SJCRH30 (cell line): ENCODE measurements at regions not wholly inside any gene's neighbourhood (a gene's known extent, or its start where the extent isn't known, plus 50 kb on each side); places are given as distances from the start of the nearest gene placed in this dataset.
A peak's percentile ranks its signal among the peaks of the same experiment; 100 is the strongest.

Experiments used
- DNase-seq, 2 experiments: peaks; one replicate each; pipeline ENCODE4 v3.0.0-alpha.2; 2015 to 2020
- H3K27ac ChIP-seq: fragments of 250-450 bp; sonication (Bioruptor Pico); 2 replicates; pipeline ENCODE4 v1.5.1; 2020; ENCODE audit warnings: mild to moderate bottlenecking, moderate library complexity
- H3K27me3 ChIP-seq: fragments of 250-450 bp; sonication (Bioruptor Pico); 2 replicates; pipeline ENCODE4 v1.5.1; 2020; ENCODE audit warnings: mild to moderate bottlenecking, moderate library complexity
- H3K36me3 ChIP-seq: fragments of 250-450 bp; sonication (Bioruptor Pico); 2 replicates; pipeline ENCODE4 v1.5.1; 2020; ENCODE audit warnings: mild to moderate bottlenecking, moderate library complexity
- H3K4me1 ChIP-seq: fragments of 250-450 bp; sonication (Bioruptor Pico); 2 replicates; pipeline ENCODE4 v1.5.1; 2020; ENCODE audit warnings: mild to moderate bottlenecking, moderate library complexity
- H3K4me3 ChIP-seq: fragments of 250-450 bp; sonication (Bioruptor Pico); 2 replicates; pipeline ENCODE4 v1.5.1; 2020; ENCODE audit warnings: mild to moderate bottlenecking, moderate library complexity
- H3K9me3 ChIP-seq: fragments of 250-450 bp; sonication (Bioruptor Pico); replicated peaks from 2 replicates; pipeline ENCODE4 v1.5.1; 2020; ENCODE audit warnings: mild to moderate bottlenecking, moderate library complexity

GRCh38 chr13:64223016-64223415 is 2807.4 kb upstream of the PCDH20 start:
- Histone ChIP-seq H3K9me3 (no peaks in the 10 kb centered on the region), H3K4me1 (no peaks in the 10 kb centered on the region), H3K36me3 (no peaks in the 10 kb centered on the region), H3K27me3 (no peaks in the 10 kb centered on the region), H3K4me3 (no peak overlapping the region), H3K27ac (no peak overlapping the region)
- DNase-seq = no peak

DNA sequence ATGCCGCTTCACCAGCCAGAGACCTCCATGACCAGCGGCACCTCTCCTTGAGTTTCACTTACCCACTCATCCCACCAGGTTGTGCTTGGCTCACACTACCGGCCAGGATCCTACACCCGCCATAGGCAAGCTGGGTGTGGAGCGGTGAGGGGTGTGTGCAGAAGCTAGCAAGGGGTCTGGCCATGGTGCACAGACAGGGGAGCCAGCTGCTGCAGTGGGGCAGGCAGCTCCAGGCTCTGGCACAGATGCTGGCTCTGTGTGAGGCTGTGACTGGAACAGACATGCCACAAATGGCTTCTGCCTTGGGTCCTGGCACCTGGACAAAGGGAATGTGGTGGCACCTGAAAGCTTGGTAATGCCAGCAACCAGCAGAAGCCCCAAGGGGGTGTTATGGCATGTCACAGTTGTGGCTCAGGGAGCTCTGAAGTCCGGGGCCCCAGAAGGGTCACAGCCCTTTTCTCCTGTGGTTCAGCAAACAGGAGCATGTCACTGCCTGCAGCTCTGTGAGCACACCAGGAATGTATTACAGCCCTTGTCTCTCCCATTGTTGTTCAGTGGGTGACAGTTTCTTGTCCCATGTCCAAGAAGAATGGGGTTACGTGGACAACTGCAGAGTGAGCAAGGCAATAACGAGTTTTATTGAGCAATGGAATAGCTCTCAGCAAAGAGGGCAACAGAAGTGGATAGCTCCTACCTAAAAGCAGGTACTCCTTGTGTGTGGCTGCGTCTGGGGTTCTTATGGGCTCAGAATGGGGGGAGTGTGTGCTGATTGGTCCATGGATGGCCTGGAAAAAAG is 2791.0 kb upstream of the PCDH20 start:
- Histone ChIP-seq H3K36me3 (no peaks in the 10 kb centered on the region), H3K27me3 (no peaks in the 10 kb centered on the region), H3K27ac (no peak overlapping the region), H3K9me3 (peaks cover 6% of the 10 kb centered on the region), H3K4me1 (no peaks in the 10 kb centered on the region), H3K4me3 (no peak overlapping the region)
- no peak for DNase-seq

DNA sequence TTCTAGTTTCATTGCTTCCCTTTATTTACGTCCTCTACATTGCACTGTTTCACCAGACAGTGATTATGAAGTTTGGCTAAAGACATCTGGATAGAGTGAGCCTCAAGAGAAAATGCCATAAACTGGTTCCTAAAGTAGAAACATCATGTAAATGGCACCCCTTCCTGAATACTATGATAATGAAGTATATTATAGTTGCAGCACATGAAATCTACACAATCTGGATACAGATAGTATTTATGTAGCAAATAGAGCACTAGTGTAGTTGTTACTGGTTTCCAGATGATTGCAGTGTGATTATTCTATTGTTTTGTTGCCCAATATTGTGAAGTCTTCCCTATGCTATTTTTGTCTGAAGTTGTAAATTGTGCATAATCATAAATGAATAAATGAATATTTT is 2786.9 kb upstream of the PCDH20 start:
- H3K4me3 ChIP-seq = no peak overlapping the region
- H3K36me3 ChIP-seq = no peaks in the 10 kb centered on the region
- H3K9me3 ChIP-seq = 0 out of 2 replicates have a peak, but pooled peaks cover 3% of the 10 kb centered on the region
- H3K27ac ChIP-seq = no peak overlapping the region
- DNase-seq = no peak
- no peaks in the 10 kb centered on the region for H3K4me1 ChIP-seq
- no peaks in the 10 kb centered on the region for H3K27me3 ChIP-seq

DNA sequence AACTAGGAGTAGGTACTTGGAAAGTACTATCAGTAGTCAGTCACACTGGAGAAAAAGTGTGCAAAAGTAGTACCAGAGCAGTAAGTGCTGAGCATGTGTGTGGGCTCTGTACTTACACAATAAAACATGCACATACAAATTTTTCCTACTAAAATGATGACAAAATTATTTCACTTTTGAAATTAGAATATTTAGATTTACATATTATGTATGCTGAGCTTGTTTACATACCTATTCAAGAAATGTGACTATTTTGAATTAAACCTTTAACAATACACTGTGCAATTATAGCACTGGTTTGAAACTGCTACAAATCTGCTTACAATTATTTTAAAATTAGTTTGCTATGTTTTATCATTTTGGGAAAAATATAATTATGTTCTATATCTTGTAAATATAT is 2781.6 kb upstream of the PCDH20 start:
- Histone ChIP-seq H3K27me3 (no peaks in the 10 kb centered on the region), H3K4me3 (no peak overlapping the region), H3K9me3 (no peaks in the 10 kb centered on the region), H3K36me3 (no peaks in the 10 kb centered on the region), H3K27ac (no peak overlapping the region), H3K4me1 (peaks cover 6% of the 10 kb centered on the region; the same call in 1 of the 2 replicates)
- DNase-seq = no peak

GRCh38 chr13:64186503-64187250 is 2771.0 kb upstream of the PCDH20 start:
- no peak overlapping the region for H3K4me3 ChIP-seq
- H3K9me3 ChIP-seq = no peaks in the 10 kb centered on the region
- H3K36me3 ChIP-seq = no peaks in the 10 kb centered on the region
- no peaks in the 10 kb centered on the region for H3K4me1 ChIP-seq
- H3K27ac ChIP-seq = no peak overlapping the region
- DNase-seq = no peak
- no peaks in the 10 kb centered on the region for H3K27me3 ChIP-seq

DNA sequence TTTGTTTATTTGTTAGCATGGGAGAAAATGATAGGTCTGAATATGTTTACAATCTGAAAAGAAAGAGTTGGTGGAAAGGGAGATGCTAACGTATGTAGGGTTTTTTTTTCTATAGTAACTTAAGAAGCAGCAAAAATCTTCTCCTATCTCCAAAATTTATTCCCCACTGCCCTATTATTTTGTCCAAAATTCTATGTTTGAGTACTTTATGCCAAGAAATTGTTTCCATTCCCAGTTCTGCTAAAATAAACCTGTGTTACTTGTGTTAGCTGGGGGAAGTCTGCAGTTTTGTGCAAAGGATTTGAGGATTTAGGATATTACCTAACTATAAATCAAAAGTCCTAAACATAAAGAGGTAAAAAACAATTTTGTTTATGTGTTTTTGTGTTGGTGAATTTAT is 2770.4 kb upstream of the PCDH20 start:
- DNase-seq = no peak
- Histone ChIP-seq H3K36me3 (no peaks in the 10 kb centered on the region), H3K4me3 (no peak overlapping the region), H3K9me3 (no peaks in the 10 kb centered on the region), H3K4me1 (no peaks in the 10 kb centered on the region), H3K27ac (no peak overlapping the region), H3K27me3 (no peaks in the 10 kb centered on the region)

DNA sequence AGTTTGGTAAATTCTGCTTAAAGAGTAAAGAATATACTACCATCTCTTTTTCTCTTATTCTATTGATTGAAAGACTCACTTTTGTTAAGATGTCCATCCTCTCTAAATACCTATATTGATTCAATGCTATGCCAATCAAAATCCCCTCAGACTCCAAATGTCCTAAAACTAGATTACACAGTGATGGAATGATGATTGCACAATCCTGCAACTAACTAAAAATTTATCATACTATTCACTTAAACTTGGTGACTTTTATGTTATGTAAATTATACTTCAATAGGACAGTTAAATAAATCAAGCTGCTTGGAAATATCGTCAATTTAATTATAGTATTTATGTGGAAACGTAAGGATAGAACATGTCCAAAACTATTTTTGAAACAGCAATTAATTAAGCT is 2765.1 kb upstream of the PCDH20 start:
- no peak overlapping the region for H3K27ac ChIP-seq
- H3K9me3 ChIP-seq = no peaks in the 10 kb centered on the region
- no peak for DNase-seq
- no peaks in the 10 kb centered on the region for H3K4me1 ChIP-seq
- H3K36me3 ChIP-seq = no peaks in the 10 kb centered on the region
- H3K27me3 ChIP-seq = no peaks in the 10 kb centered on the region
- no peak overlapping the region for H3K4me3 ChIP-seq

- H3K9me3 ChIP-seq = no peaks in the 10 kb centered on the region
- H3K27ac ChIP-seq = no peak overlapping the region
- H3K4me1 ChIP-seq = no peaks in the 10 kb centered on the region
- no peaks in the 10 kb centered on the region for H3K36me3 ChIP-seq
- H3K4me3 ChIP-seq = no peak overlapping the region
- DNase-seq = no peak
- H3K27me3 ChIP-seq = no peaks in the 10 kb centered on the region
These were observed 2750.2 kb upstream of the PCDH20 start for GRCh38 chr13:64165826-64166225.

GRCh38 chr13:64164435-64164834 is 2748.8 kb upstream of the PCDH20 start:
- no peak overlapping the region for H3K27ac ChIP-seq
- no peaks in the 10 kb centered on the region for H3K4me1 ChIP-seq
- DNase-seq = no peak
- H3K36me3 ChIP-seq = no peaks in the 10 kb centered on the region
- H3K4me3 ChIP-seq = no peak overlapping the region
- no peaks in the 10 kb centered on the region for H3K27me3 ChIP-seq
- H3K9me3 ChIP-seq = no peaks in the 10 kb centered on the region

DNA sequence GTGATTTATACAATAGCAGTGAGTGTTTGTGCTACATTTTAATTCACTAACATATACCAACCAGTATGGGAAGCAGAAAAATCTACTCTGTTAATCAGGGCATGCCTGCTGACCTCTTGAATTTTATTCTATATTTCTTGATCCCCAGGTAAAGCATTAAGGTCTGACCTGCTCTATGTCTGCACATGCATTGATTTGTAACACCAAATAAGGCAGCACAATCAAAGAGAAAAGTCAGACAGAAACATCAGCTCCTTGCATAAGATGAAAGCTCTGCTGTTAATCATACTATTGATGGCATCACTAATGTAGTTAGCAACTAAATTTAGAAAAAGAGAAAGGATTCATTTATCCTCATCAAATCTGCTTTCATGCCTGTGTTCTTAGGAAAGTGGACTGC is 2744.8 kb upstream of the PCDH20 start:
- Histone ChIP-seq H3K27me3 (no peaks in the 10 kb centered on the region), H3K4me1 (no peaks in the 10 kb centered on the region), H3K36me3 (no peaks in the 10 kb centered on the region)

GRCh38 chr13:64158908-64159307 is 2743.3 kb upstream of the PCDH20 start:
- no peak for DNase-seq
- Histone ChIP-seq H3K4me3 (no peak overlapping the region), H3K4me1 (peaks cover 7% of the 10 kb centered on the region; the same call in 1 of the 2 replicates), H3K36me3 (no peaks in the 10 kb centered on the region), H3K27me3 (no peaks in the 10 kb centered on the region), H3K9me3 (no peaks in the 10 kb centered on the region), H3K27ac (no peak overlapping the region)

More for the DNA sequence above, 2744.8 kb upstream of the PCDH20 start:
- Histone ChIP-seq H3K27ac (no peak overlapping the region), H3K9me3 (no peaks in the 10 kb centered on the region), H3K4me3 (no peak overlapping the region)
- no peak for DNase-seq

DNA sequence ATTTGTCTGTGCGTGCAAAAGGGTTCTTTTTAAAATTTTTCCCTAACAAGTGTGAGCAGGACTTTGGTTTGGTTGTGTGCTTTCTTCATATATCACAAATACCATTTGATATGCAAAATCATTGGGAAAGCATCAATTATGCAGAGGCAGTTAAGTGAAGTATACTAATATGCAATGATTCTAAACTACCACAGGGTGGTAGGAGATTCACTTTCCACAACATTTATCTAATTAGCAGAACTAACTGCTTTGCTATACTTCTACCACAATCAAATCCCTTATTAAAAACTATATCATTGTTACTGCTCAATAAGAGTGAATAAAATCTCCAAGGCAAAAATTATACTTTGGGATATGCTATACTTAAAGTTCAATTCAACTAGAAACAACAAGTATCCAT is 2738.9 kb upstream of the PCDH20 start:
- H3K4me3 ChIP-seq = no peak overlapping the region
- peaks cover 7% of the 10 kb centered on the region; the same call in 1 of the 2 replicates for H3K4me1 ChIP-seq
- peak in 1 of 2 experiments; percentile 43 for DNase-seq
- no peaks in the 10 kb centered on the region for H3K9me3 ChIP-seq
- H3K27me3 ChIP-seq = no peaks in the 10 kb centered on the region
- H3K27ac ChIP-seq = no peak overlapping the region
- H3K36me3 ChIP-seq = no peaks in the 10 kb centered on the region

DNA sequence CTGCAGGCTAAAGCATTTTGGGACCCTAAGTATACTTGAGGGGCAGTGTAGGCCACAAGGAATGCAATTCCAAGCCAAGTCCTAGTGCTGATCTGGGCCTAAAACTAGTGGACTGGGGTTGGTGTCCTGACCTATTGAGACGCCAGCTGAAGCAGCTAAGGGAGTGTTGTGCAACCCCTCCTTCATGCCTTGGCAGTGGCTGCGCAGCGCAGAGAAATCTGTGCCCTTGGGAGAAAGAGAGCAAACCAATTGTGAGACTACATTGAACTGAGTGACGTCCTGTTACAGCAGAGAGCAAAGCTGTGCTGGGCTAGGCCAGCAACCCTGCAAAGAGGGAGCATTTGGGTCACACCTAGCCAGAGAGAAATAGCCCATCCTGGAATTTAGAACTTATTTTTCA is 2715.0 kb upstream of the PCDH20 start:
- Histone ChIP-seq H3K36me3 (no peaks in the 10 kb centered on the region), H3K4me3 (no peak overlapping the region), H3K9me3 (no peaks in the 10 kb centered on the region), H3K4me1 (no peaks in the 10 kb centered on the region), H3K27ac (no peak overlapping the region), H3K27me3 (no peaks in the 10 kb centered on the region)
- no peak for DNase-seq

- H3K27me3 ChIP-seq = no peaks in the 10 kb centered on the region
- no peaks in the 10 kb centered on the region for H3K9me3 ChIP-seq
These were observed 2714.5 kb upstream of the PCDH20 start for GRCh38 chr13:64130171-64130570.

GRCh38 chr13:64127856-64128255 is 2712.2 kb upstream of the PCDH20 start:
- H3K4me3 ChIP-seq = no peak overlapping the region
- no peak for DNase-seq
- H3K27me3 ChIP-seq = no peaks in the 10 kb centered on the region
- H3K27ac ChIP-seq = no peak overlapping the region
- H3K4me1 ChIP-seq = no peaks in the 10 kb centered on the region
- H3K36me3 ChIP-seq = no peaks in the 10 kb centered on the region
- no peaks in the 10 kb centered on the region for H3K9me3 ChIP-seq

More at GRCh38 chr13:64130171-64130570, 2714.5 kb upstream of the PCDH20 start:
- Histone ChIP-seq H3K4me3 (no peak overlapping the region), H3K27ac (no peak overlapping the region), H3K4me1 (no peaks in the 10 kb centered on the region), H3K36me3 (no peaks in the 10 kb centered on the region)
- DNase-seq = peak; percentile 13 to 33
